ENCODE measurements at regions not wholly inside any gene's neighbourhood (a gene's known extent, or its start where the extent isn't known, plus 50 kb on each side); places are given as distances from the start of the nearest gene placed in this dataset.

DNA sequence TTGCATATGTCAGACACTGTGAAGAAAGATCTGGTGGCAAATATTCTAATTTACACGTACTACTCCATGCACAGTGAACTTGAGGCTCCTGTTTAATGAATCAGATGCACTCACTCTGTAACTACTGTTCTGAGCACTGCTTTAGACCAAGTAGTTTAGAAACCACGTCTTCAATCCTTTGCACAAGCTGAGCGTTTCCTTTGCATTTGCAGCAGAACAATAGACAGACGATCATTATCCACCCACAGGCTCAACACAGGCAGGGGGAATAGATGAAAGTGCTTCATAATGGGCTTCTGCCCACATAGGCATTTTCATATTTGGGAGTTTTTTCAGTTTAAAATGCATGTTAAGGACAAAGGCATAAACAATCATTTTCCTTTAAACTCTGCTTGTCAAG is 423.3 kb upstream of the ADAMTS16 start:
- intact Hi-C loops (cut with DNase I), result no loop called here
- no peak for TF ChIP-seq POLR2A (IDR thresholded peaks at IDR 0.05)
- TF ChIP-seq, protein P1, sequence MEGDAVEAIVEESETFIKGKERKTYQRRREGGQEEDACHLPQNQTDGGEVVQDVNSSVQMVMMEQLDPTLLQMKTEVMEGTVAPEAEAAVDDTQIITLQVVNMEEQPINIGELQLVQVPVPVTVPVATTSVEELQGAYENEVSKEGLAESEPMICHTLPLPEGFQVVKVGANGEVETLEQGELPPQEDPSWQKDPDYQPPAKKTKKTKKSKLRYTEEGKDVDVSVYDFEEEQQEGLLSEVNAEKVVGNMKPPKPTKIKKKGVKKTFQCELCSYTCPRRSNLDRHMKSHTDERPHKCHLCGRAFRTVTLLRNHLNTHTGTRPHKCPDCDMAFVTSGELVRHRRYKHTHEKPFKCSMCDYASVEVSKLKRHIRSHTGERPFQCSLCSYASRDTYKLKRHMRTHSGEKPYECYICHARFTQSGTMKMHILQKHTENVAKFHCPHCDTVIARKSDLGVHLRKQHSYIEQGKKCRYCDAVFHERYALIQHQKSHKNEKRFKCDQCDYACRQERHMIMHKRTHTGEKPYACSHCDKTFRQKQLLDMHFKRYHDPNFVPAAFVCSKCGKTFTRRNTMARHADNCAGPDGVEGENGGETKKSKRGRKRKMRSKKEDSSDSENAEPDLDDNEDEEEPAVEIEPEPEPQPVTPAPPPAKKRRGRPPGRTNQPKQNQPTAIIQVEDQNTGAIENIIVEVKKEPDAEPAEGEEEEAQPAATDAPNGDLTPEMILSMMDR (IDR thresholded peaks at IDR 0.05), result no peak
- H3K9me3 ChIP-seq, result no peaks in the 10 kb centered on the region
- no peaks in the 10 kb centered on the region for H3K36me3 ChIP-seq
- no peaks in the 10 kb centered on the region for H3K27me3 ChIP-seq
- no peak overlapping the region for H3K4me3 ChIP-seq (replicated peaks in 1 of 3)
- H3K27ac ChIP-seq, result no peak overlapping the region
- no peak for DNase-seq
- WGBS, 2 donors, result 36 to 42% methylated on average over 4 of the region's 4 CpGs
- H3K4me1 ChIP-seq, result no peaks in the 10 kb centered on the region

DNA sequence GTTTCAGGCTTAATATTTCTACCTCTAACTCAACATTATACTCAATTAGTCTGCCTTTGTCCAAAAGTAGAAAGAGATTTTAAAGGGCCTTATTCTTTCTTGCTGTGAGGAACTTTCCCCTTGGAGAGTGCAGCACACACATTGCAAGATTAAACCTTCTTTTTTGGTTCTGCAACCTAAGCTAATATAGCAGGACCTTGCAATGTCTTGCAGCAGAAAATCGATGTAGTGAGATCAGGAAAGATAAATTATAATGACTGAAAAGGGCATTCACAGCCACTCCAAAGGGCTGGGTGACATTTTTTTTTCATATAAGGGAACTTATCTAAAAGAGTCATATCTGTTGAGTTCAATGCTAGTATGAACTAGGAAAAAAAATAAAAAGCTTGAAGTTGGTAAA is 422.7 kb upstream of the ADAMTS16 start:
- Histone ChIP-seq H3K27me3 (no peaks in the 10 kb centered on the region), H3K4me3 (replicated peaks in 1 of 3) (no peak overlapping the region), H3K36me3 (no peaks in the 10 kb centered on the region), H3K4me1 (no peaks in the 10 kb centered on the region), H3K9me3 (no peaks in the 10 kb centered on the region), H3K27ac (no peak overlapping the region)
- TF ChIP-seq POLR2A (IDR thresholded peaks at IDR 0.05), result no peak
- TF ChIP-seq, protein P1 (IDR thresholded peaks at IDR 0.05), result no peak
- WGBS, 2 donors, result 58 to 60% methylated on average over 1 of the region's 1 CpG
- no peak for DNase-seq
- intact Hi-C loops (cut with DNase I), result no loop called here

DNA sequence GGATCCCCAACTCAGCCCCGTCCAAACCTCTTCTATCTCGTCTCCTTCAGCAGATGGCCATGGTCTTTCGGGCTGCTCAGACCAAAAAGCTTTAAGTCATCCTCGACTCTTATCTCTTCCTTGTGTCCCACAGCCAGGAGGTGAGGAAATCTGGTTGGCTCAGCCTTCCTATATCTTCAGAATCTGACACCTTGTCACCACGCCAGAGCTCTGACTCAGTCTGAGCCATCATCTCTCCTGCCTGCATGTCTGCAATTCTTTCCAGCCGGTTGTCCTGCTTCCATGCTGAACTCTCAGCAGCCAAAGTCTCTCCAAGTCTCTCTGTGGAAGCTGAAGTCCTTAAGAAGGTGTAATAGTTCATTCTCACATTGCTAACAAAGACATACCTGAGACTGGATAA is 419.3 kb upstream of the ADAMTS16 start:
- 80% methylated on average over 6 of the region's 6 CpGs for WGBS, 2 donors
- intact Hi-C loops (cut with DNase I), result no loop called here

DNA sequence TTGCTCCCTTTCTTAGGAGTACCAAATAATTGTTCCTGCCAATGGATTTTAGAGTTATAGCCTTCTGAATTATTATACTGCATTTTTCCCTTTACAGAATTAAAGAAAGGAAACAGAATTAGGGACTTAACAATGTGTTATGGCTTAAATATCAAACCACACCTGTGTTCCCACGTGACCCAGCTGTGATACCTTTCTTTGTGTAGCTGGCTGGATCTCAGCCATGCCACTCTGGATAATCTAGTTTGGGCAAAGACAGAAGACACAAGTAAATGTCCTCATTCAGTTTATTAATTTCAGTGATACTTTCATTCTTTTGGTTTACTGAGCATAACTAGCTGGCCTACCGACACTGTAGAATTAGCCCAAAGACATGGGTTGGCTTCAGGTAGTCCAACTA is 417.2 kb upstream of the ADAMTS16 start:
- Histone ChIP-seq H3K27me3 (no peaks in the 10 kb centered on the region), H3K9me3 (no peaks in the 10 kb centered on the region), H3K4me1 (no peaks in the 10 kb centered on the region), H3K27ac (no peak overlapping the region), H3K4me3 (replicated peaks in 1 of 3) (no peak overlapping the region), H3K36me3 (no peaks in the 10 kb centered on the region)
- no peak for DNase-seq
- 71 to 91% methylated on average over 2 of the region's 2 CpGs for WGBS, 2 donors
- TF ChIP-seq, protein P1 (IDR thresholded peaks at IDR 0.05), result no peak
- no peak for TF ChIP-seq POLR2A (IDR thresholded peaks at IDR 0.05)
- intact Hi-C loops (cut with DNase I), result no loop called here

More for the DNA sequence above, 419.3 kb upstream of the ADAMTS16 start:
- H3K9me3 ChIP-seq, result no peaks in the 10 kb centered on the region
- H3K4me1 ChIP-seq, result no peaks in the 10 kb centered on the region
- H3K27ac ChIP-seq, result no peak overlapping the region
- TF ChIP-seq, protein P1 (IDR thresholded peaks at IDR 0.05), result no peak
- TF ChIP-seq POLR2A (IDR thresholded peaks at IDR 0.05), result no peak
- no peak overlapping the region for H3K4me3 ChIP-seq (replicated peaks in 1 of 3)
- no peaks in the 10 kb centered on the region for H3K27me3 ChIP-seq
- H3K36me3 ChIP-seq, result no peaks in the 10 kb centered on the region
- no peak for DNase-seq

DNA sequence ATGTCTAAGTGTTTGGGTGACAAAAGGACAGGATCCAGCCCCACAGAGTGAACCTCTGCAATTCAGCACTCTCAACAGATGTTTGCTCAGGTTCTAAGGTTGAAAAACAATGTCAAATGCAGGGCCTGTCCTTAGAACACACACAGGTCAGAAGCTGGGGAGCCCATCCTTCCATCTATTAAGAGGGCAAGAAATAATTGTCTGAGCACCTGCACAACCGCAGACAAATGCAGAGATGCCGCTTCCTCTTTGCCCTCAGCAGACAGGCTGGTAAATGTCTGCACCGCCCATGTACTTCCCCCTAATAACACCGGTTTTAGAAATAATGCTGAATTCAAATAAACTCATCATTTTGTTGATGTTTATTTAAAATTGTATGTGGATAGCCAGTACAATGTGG is 414.5 kb upstream of the ADAMTS16 start:
- Histone ChIP-seq H3K4me1 (no peaks in the 10 kb centered on the region), H3K27me3 (no peaks in the 10 kb centered on the region), H3K9me3 (no peaks in the 10 kb centered on the region), H3K27ac (no peak overlapping the region), H3K4me3 (replicated peaks in 1 of 3) (no peak overlapping the region), H3K36me3 (no peaks in the 10 kb centered on the region)
- no peak for DNase-seq
- TF ChIP-seq, protein P1 (IDR thresholded peaks at IDR 0.05), result no peak
- TF ChIP-seq POLR2A (IDR thresholded peaks at IDR 0.05), result no peak
- intact Hi-C loops (cut with DNase I), result no loop called here
- 88 to 91% methylated on average over 4 of the region's 4 CpGs for WGBS, 2 donors

Measured in thyroid gland (tissue), 4 donors.